ENCODE measurements at regions not wholly inside any gene's neighbourhood (a gene's known extent, or its start where the extent isn't known, plus 50 kb on each side); places are given as distances from the start of the nearest gene placed in this dataset.

DNA sequence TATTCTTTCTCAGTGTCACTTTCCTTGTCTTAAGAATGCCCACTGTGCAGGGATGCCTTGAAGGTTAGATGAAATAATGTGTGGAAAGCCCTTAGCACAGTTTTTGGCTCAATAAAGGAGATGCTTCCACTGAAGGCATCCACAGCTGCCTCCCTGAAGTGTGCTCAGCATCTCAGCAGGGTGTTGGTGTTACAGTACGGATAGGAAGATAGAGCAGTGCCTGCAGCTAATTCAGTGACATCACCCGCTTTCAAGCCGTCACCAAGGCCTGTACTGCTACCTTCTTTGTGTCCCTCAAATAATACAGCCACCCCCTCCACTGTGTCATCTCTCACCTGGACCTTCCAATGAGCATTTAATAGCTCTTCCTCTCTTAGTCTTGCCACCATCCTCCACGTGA is 59.0 kb downstream of the NDUFS5 start:
- no peak for DNase-seq (ENCODE audit: low spot score)

DNA sequence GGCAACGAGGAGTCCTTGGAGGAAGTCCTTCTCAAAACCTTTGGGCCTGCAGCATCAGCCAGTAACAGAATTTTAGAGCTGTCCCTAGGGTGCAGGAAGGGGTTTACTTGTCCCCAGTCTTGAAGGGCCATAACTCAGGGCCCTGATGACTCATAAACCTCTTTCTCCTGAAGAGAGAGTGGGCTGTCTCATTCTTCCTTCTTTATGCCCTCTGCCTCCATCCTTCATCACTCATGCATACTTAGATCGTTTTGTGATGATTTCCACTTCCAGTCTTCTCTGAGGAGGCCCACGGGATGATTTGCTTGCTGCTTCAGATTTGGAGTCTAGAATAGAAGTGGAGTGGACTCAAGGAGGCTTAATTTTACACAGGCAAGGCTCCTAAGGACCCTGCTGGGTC is 60.2 kb downstream of the NDUFS5 start:
- no peak for DNase-seq (ENCODE audit: low spot score)

DNA sequence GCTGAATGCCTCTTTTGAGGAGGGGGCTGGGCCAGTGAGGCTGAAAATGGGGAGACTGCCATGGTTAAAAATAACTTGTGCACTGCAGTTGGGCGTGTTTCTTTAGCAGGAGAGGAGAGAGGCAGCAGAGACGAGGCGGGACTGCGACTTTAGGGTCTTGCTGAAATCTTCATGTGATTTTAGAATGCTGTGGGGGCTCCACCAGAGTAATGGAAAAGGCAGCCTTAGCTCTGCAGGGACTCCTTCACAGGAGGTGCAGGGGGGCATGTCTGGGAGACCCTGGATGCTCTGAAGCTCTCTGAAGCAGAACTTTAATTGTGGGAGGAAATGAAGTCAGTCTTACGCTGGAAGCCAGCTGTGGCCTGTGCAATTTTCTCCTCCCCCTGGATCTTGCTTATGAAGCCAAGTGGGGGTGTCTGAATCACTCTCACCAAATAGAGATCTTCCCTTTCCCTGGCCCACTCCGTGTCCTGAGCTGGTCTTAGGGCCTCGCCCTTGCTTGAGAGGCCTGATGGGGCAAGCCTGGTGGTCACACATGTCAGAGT is 60.8 kb downstream of the NDUFS5 start:
- DNase-seq (ENCODE audit: low spot score): no peak

DNA sequence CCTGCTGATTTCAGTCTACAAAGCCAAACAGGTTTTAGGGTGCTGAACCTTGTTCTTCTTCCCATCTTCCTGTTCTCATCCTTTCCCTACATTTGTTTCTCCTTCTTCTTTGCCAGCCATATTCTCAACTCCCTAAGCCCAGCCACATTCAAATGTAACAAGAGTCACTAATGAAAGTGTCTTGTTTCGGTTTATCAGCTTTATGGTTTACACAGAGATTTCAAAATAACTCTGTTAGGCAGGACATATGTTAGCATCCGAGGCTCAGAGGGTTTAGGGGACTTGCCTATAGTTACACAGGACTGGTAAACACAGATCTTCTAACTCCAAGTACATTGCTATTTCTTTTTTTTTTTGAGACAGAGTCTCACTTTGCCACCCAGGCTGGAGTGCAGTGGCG is 61.3 kb downstream of the NDUFS5 start:
- DNase-seq (ENCODE audit: low spot score): no peak

DNA sequence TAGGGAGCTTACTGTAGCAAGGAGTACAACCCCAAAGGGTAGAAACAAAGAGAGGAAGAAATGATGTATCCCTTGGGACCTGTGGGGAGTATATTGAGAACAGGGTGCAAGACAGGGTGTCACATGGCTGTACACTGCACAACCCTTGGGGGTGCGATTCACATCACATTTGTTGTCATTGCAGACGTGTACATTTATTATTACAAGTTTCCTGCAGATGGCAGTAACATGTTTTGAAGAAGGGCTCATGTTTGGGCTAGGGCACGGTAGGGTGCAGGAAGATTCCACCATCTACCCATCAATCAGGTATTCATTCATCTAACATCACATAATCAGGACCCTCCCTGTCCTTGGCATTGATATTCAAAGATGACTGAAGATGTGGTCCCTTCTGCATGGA is 62.5 kb downstream of the NDUFS5 start:
- DNase-seq (ENCODE audit: low spot score): no peak

DNA sequence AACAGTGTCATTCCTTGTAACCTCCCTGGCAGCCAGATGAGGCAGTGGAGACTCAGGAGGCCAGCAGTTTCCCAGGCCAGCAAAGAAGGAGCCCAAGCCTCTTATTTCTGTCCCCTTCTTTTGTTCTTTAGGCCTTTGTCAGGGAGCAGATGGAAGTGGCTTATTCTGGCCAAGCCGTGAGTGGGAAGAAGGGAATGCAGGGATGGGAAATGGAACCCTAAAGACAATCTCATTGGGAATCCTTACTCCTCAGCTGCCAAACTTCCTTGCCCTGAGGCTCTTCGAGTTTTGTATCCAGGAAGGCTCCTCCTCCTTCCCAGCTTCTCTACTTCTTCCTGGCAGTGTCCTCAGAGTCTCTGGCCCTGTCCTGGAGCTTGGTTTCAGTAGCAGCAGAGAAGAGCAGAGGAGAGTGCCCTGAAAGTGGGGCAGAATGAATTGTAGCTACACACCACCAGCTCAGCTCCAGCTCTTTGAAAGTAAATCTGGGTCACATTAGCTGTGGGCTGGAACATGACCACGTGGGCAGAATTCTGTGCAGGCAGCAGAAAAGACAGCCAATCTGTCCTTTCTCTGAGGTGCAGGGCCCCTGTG is 63.9 kb downstream of the NDUFS5 start:
- no peak for DNase-seq (ENCODE audit: low spot score)

DNA sequence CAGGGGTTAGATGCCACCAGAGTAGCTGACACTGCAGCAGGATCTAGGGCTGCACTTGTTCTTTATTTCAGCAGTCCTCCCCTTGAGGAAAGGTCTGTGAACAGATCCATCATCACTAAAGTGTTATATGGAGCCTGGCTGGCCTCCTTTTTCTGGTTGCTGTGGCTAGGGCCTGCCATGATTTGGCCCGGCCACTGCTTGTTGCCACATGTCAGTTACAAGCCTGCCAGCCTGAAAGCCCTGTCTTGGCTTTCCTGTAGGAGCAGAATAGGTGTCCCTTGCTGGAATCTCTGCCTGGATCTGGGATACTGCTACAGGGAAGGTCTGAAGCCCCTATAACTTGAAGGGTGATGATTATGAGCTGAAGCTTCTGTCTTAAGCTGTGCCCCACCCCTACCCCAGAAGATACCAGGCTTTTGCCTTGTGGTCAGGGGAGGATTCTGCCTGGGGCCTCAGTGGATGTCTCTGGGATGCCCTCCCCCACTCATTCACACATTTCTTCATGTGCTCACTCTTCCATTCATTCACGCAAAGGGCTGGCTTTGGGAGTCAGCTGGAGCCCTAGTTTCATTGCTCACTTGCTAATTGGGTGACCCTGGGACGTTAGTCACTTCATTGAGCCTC is 64.7 kb downstream of the NDUFS5 start:
- no peak for DNase-seq (ENCODE audit: low spot score)

DNA sequence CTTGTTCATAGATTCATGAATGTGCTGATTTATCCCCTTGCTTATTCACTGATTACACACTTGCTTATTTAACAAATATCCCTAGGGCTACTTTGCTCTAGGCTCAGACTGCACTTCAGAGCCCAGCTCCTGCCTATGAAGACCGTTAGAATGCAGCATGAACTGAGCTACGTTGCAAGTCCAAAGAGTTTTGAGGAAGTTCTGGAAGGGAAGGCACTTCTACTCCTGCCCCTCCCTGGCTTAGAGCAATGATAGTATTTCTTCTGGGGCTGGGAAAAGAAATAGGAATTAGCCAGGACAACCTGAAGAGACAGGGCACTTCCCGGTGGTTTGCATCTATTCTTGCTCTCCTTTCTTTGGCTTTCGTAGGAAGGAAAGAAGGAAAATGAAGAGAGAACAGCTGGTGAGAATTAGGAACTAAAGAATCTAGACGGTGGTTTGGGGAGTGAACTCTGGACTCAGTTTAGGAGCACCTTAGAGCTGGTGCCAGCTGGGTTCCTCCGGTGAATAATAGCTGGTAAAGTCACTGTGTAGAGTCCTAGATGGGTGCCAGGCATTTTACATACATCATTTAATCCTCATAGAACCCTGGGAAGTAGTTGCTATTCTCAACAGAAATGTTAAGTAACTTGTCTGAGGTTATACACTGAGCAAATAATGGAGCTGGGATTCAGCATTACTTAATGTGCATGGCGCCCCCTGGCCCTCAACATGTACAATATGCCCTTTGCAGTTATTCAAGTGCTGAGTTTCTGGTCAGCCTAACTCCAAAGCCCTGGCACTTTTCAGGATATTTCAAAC is 65.9 kb downstream of the NDUFS5 start:
- DNase-seq (ENCODE audit: low spot score): peak; percentile 72

DNA sequence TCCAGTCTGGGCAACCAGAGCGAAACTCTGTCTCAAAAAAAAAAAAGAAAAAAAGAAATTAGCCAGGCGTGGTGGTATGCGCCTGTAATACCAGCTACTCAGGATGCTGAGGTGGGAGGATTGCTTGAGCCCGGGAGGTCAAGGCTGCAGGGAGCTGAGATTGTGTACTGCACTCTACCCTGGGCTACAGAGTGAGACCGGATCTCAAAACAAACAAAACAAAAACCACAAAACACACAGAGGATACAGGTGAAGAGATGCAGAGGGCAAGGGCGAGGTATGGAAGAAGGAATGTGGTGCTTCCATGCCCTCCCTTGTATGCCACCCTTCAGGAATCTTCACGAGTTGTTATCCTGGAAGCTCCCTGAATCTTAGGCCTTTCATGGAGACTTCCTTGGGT is 68.5 kb downstream of the NDUFS5 start:
- no peak for DNase-seq (ENCODE audit: low spot score)

DNA sequence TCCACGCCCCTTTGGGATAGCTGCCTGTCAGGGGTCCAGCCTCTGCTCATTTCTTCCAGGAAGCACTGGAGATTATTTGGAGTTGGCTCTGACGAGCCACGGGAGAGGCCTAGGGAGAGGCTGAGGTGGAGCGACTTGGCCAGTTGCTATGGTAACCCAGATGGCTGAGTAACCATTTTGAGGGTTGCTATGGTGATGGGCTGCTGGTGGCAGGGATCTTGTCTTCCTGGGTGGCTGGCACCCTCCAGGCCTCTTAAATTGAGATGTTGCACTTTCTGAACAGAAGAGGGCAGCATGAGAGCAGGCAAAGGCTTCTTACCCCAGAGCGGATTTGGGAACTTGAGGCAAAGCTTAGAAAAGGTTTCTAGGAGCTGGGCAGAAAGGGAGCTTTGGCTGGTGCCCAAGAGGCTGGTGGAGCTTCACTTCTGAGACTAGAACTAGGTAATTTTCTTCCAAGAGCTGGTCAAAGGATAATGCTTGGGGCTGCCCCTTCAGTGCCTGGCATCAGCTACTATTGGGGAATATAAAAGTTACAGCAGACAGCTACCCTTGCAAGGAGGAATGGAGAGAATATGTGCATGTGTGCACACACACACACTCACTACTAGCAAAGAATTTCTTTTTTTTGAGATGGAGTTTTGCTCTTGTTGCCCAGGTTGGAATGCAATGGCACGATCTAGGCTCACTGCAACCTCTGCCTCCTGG is 72.5 kb downstream of the NDUFS5 start:
- peak; percentile 57 for DNase-seq (ENCODE audit: low spot score)

DNA sequence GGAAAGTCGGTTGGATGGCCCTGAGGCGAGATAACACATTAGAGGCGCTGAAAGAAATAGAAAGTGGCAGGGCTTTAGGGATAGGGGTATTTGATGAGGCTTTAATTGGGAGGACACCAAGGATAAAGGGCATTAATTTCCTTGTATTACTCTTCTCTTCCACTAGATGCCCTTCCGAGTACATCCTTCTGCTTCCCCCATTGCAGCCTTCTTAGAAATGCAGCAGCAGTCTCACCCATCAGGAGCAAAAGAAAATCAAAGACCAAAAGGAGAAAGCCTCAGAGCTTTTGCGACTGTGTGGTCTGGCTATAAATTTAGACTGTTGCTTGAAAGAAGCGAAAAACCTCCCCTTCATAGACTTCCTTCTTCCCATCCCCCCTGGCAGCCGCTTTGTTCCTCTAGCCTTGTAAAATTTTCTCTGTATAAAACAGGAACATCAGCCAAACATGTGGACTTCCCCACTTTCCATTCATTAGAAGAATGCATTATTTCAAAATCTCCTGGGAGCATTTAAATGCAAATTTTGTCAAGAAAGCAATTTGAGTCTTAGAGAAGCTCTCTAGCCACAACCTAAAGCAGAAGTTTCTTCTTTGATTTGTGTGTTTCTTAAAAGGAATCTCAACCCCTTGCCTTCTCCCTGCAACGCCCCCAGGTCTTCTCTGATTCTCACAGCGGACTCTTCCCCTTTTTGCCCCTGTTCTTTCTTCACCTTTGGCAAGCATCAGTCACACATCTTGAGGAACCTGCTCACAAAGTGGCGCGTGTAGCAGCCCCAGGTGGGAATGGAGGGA is 76.6 kb downstream of the NDUFS5 start:
- DNase-seq (ENCODE audit: low spot score): peak; percentile 34

DNA sequence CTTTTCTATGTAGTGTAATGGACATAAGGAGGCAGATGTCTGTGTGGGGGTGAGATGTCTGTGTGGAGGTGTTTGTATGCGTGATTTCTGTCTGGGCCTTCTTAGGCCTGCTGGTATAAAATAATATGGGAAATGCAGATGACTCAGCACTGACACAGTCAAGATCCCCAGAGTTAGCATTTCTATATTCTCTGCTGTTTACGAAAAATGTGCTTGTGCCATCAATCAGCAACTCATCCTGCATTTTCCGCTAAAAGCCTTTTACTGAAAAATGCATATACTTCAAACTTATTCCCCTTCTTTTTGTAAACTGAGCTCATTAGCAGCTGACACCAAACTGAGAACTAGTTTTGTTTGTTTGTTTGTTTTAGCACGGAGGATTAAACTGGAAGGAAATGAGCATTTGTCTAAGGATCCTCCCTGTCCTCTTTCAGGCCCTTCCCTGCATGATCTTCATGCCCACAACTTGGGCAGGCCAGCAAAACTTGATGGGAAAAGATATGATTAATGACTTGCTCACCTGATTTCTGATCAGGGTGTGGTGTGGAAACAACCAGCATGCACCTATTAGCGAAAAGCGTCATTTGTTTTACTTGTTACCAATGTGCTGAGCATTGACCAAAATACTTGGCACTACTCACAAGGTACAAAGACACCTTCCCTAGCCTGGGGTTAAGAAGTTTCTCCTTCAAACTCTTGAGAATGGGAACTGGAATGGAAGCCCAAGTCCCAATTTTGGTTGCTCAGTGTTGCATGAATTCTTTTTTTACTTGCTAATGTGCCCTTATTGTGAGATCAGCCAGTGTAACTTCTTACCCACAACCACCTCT is 77.4 kb downstream of the NDUFS5 start:
- DNase-seq (ENCODE audit: low spot score): no peak

DNA sequence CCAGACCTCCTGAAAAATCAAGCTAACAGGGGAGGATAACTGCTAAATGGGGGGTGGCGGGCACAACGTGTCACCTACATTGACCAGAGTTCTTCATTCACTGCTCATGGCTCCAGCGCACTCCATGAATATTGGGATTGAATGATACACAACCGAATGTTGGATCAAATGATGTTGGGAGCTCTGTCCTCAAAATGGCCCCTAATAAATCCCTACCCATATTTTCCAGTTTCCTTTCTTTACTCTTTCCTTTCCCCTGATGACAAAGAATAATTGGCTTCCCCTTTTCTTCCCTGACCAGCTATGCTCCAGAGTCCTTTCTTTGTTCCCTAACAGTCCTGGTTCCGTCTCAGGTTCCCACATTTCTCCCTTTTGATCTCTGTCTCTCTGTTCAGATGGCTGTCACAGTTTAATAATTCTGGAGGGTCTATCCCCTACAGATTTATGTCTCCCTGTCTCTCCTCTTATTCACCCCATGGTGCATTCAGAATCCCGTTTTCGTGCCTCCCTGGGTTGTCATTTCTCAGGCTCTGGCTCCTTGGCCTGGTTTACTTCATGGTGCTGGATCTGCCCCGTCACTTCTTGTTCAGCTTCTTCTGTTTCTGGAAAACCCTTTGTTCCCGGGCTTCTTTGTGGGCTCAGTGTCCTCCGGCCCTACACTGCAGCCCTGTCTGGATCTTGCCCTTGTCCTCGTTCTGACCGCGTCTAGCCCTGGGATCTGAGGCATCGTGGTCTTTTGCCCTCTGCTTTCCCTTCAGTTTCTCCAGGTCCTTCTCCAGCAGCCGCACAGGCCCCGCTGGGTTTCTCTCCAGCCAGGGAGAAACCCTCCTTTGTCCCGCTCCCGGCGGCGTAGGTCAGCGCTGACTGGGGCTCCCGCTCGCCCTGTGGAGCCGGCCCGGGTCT is 78.3 kb downstream of the NDUFS5 start:
- no peak for DNase-seq (ENCODE audit: low spot score)

DNA sequence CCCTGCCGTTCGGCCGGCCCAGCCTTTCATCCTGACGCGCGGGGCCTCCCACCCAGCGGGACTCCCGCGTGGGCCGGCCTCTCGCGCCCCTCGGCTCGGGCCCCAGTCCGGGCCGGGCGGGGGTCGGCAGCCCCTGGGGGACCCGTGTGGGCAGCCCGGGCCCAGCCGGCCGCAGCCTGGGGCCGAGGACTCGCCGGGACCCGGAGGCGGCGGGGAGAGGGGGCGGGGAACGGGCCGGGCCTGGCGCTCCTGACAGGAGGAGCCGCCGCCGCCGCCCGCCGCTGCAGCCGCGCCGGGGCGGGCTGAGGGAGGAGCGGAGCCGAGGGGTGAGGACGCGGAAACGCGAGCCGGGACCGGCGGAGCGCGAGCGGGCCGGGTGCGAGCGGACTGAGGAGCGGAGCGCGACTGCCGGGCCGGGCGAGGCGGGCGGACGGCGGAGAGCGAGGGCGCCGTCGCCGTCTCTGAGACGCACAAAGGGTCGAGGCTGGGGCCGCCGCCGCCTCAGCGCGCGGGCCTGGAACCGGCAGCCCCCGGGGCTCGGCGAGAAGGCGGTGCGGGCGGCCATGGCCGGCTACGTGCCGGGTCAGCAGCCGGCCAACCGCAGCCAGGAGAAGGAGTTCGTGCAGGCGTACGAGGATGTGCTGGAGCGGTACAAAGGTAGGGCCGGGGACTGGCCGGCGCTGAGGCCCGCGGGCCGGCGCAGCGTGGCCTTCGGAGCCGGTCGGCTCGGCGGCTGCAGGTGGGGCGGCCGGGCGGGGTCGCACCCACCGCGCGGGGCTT is 79.1 kb downstream of the NDUFS5 start:
- peak; percentile 70 for DNase-seq (ENCODE audit: low spot score)

DNA sequence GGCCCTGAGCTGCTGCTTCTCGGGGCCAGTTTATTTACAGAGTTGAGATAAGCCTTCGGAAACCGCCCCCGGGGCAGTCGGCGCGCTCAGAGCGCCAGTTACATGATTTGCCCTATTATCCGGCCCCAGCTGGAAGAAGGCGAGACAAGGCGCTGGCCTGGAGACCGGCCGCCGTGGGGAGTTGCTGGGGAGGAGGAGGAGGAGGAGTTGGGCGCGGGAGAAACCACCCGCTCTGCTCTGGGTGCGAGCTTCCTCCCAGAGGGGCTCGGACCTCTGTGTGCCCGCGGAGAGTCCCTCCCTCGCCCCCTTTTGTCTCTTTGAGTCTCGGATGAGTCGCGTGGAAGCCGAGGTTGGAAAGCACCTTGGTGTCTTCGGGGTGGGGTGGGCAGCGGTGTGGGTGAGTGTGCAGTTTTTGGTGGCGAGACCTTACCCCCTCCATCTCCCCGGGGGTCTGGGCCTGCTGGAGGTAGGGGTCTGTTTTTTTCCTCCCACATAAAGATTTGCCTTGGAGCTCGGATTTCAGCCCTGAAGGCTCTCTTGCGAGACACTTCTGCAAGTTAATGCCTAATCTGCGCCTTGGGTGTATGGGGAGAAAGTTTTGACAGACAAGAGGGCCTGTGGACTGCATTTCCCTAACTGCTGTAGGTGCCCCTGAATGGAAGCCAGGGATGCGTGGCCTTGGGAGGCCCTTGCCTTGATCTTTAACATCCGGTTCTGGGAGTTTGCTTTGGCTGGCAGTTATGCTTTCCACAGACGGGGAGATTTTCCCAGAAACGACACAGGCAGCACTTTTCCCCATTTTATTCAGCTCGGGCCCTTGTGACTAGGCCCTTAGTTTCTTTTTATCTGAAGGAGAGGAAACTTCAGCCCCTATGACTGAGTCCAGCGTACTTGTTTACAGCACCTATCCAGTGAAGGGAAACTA is 80.0 kb downstream of the NDUFS5 start:
- peak; percentile 30 for DNase-seq (ENCODE audit: low spot score)

DNA sequence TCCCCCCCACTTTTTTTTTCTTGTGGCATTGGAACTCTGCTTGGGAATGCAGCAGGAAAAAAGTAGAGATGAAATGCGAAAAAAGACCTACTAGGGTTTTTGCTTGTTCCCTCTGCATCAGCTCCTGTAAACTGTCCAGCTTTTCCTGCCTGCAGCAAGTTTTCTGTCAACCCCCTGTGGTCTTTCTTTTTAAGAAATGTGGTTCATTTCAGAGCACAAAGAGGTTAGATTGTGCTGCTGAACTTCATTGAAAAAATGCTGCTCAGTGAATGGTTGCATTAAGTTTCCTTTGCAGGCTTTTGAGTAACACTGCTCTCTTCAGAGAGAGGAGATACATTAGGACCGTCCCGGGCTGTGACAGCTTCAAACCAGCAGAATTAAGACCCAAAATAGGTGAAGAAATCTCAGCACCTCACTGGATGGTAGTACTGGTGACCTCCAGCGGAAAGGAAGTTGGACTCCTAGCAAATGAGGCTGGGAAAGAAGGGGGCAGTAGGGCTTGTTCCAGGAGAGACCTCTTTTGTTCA is 80.7 kb downstream of the NDUFS5 start:
- no peak for DNase-seq (ENCODE audit: low spot score)
